Loucy (cell line): ENCODE measurements at regions not wholly inside any gene's neighbourhood (a gene's known extent, or its start where the extent isn't known, plus 50 kb on each side); places are given as distances from the start of the nearest gene placed in this dataset.

Experiments used
- CTCF ChIP-seq: fragments of 200-600 bp; sonication (generic); conservative IDR thresholded peaks from 2 replicates; pipeline ENCODE4 v1.5.1; 2014; ENCODE audit warnings: mild to moderate bottlenecking, antibody characterized with exemption, low read length
- EZH2phosphoT487 ChIP-seq: fragments of 200-600 bp; IDR thresholded peaks from 2 replicates; pipeline ENCODE4 v1.6.1; 2018; ENCODE audit warnings: antibody characterized with exemption, mild to moderate bottlenecking, moderate library complexity, borderline replicate concordance

GRCh38 chr11:110828086-110828485 is 115.8 kb upstream of the ARHGAP20 start:
- no peak for TF ChIP-seq CTCF
- TF ChIP-seq EZH2phosphoT487, result no peak
